Testis (tissue), 2 donors: ENCODE measurements at regions not wholly inside any gene's neighbourhood (a gene's known extent, or its start where the extent isn't known, plus 50 kb on each side); places are given as distances from the start of the nearest gene placed in this dataset.

Source experiments
- CTCF ChIP-seq, 3 experiments: fragments of 450-650 bp in 2 of 3; fragments of 200-600 bp in 1 of 3; sonication (generic) in 1 of 3; IDR thresholded peaks; one replicate each; pipeline ENCODE4 v1.5.1; 2016 to 2019; ENCODE audit warnings: antibody characterized with exemption in 3 of 3, mild to moderate bottlenecking in 2 of 3, moderate library complexity in 1 of 3
- POLR2A ChIP-seq: fragments of 450-650 bp; IDR thresholded peaks from one replicate; pipeline ENCODE4 v1.6.1; 2017; ENCODE audit warnings: antibody characterized with exemption, mild to moderate bottlenecking, moderate library complexity

- TF ChIP-seq CTCF (IDR thresholded peaks at IDR 0.05): no peak
- TF ChIP-seq POLR2A: no peak
Observed at GRCh38 chr18:30004965-30005364, 1037.6 kb downstream of the DSC3 start.
